ENCODE measurements at regions not wholly inside any gene's neighbourhood (a gene's known extent, or its start where the extent isn't known, plus 50 kb on each side); places are given as distances from the start of the nearest gene placed in this dataset.
"Not testable (repeated sequence)": the region's sequence is repeated elsewhere in the genome, so short reads cannot be mapped to it uniquely, and the experiment has no call there.

- TF ChIP-seq CTCF (conservative IDR thresholded peaks at IDR 0.05; ENCODE audit: low read depth, low read length); POLR2A (IDR thresholded peaks at IDR 0.05; ENCODE audit: low read depth, low read length); MAFK (IDR thresholded peaks at IDR 0.05; ENCODE audit: low read depth, low read length); MXI1 (IDR thresholded peaks at IDR 0.05; ENCODE audit: borderline replicate concordance, low read depth, low read length); FOS (IDR thresholded peaks at IDR 0.05; ENCODE audit: low read depth, low read length); RFX5 (IDR thresholded peaks at IDR 0.05; ENCODE audit: low read depth, low read length); RCOR1 (IDR thresholded peaks at IDR 0.05; ENCODE audit: insufficient replicate concordance, low read length); MAZ (IDR thresholded peaks at IDR 0.05; ENCODE audit: borderline replicate concordance, low read depth, low read length); USF2 (IDR thresholded peaks at IDR 0.05; ENCODE audit: low read depth, low read length); SMC3 (IDR thresholded peaks at IDR 0.05; ENCODE audit: low read depth, low read length); BHLHE40 (IDR thresholded peaks at IDR 0.05; ENCODE audit: low read depth, low read length); NFE2L2 (IDR thresholded peaks at IDR 0.05; ENCODE audit: low read depth, low read length): not testable (repeated sequence)
Observed at GRCh38 chr4:10828918-10829538, 144.5 kb upstream of the CLNK start.

All from IMR-90 (cell line).